Gastroesophageal sphincter (tissue), 4 donors: ENCODE measurements at regions not wholly inside any gene's neighbourhood (a gene's known extent, or its start where the extent isn't known, plus 50 kb on each side); places are given as distances from the start of the nearest gene placed in this dataset.

Experiments
- ATAC-seq: fragments of 150-250 bp; one replicate; pipeline ENCODE4 v1.9.1; 2016; ENCODE audit warnings: mild to moderate bottlenecking, moderate library complexity
- H3K27ac ChIP-seq, 4 donors: fragments of 200-600 bp; sonication (generic) in 3 of 4; 1 replicate in 3 of 4; 2 replicates in 1 of 4; pipeline ENCODE4 v1.5.1; 2016 to 2019
- H3K27me3 ChIP-seq: fragments of 200-600 bp; sonication (generic); one replicate; pipeline ENCODE4 v1.5.1; 2019
- H3K36me3 ChIP-seq, 2 donors: fragments of 200-600 bp; sonication (generic); one replicate each; pipeline ENCODE4 v1.5.1; 2019; ENCODE audit warnings: control low read depth in 1 of 2
- H3K4me1 ChIP-seq, 3 donors: fragments of 200-600 bp; sonication (generic); 1 replicate in 2 of 3; 2 replicates in 1 of 3; pipeline ENCODE4 v1.5.1; 2016 to 2019; ENCODE audit warnings: control low read depth in 2 of 3
- H3K4me3 ChIP-seq, 2 donors: fragments of 200-600 bp; sonication (generic); one replicate each; pipeline ENCODE4 v1.5.1; 2019; ENCODE audit warnings: mild to moderate bottlenecking in 1 of 2, moderate library complexity in 1 of 2
- H3K9me3 ChIP-seq, 3 donors: fragments of 200-600 bp; sonication (generic); one replicate each; pipeline ENCODE4 v1.5.1; 2017 to 2019; ENCODE audit warnings: control low read depth in 2 of 3
- EP300 ChIP-seq: sonication (generic); formaldehyde crosslinking; IDR thresholded peaks from one replicate; pipeline ENCODE4 v1.6.1; 2017; ENCODE audit warnings: antibody characterized with exemption, mild to moderate bottlenecking
- POLR2A ChIP-seq, 2 donors: fragments of 450-650 bp; IDR thresholded peaks; one replicate each; pipeline ENCODE4 v1.6.1; 2017; ENCODE audit warnings: antibody characterized with exemption in 2 of 2, mild to moderate bottlenecking in 2 of 2, moderate library complexity in 1 of 2
- POLR2AphosphoS5 ChIP-seq: sonication (generic); formaldehyde crosslinking; IDR thresholded peaks from one replicate; pipeline ENCODE4 v1.6.1; 2017; ENCODE audit warnings: antibody characterized with exemption
- WGBS, 2 donors: methylation state at CpG; one replicate each; pipeline ENCODE4 v1.1.5; 2018; ENCODE audit warnings: low coverage in 1 of 2; 5-methylcytosine and 5-hydroxymethylcytosine counted together
- TF ChIP-seq, protein P1 (sequence below), 4 experiments: fragments of 200-600 bp in 2 of 4; fragments of 450-650 bp in 2 of 4; sonication (generic) in 1 of 4; IDR thresholded peaks; one replicate each; pipeline ENCODE4 v1.5.1; 2017 to 2019; ENCODE audit warnings: antibody characterized with exemption in 4 of 4, mild to moderate bottlenecking in 2 of 4, moderate library complexity in 2 of 4

DNA sequence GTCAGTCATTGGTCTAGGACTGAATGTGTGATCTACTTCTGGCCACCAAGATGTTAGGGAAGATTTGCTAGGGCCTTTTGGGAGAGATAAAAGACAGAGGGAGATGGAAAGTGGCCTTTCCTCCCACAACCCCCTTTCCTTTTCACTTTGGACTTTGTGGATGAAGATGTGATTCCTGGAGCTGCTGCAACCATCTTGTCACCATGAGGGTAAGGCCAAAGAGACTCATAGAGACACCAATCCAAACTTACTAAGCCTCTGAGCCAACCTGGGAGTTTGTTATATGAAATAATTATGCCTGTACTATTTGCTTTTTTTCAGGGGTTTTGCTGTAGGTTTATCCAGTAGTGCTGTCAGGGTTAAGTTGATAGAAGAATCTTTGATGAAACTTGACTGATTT is 111.8 kb upstream of the SMIM23 start:
- Histone ChIP-seq H3K9me3 (peaks cover 0 to 10% (median 0%) of the 10 kb centered on the region in 3 donors), H3K4me3 (no peak overlapping the region), H3K36me3 (no peaks in the 10 kb centered on the region), H3K27me3 (peaks cover 9% of the 10 kb centered on the region), H3K27ac (no peak overlapping the region), H3K4me1 (no peaks in the 10 kb centered on the region)
- TF ChIP-seq POLR2A (IDR thresholded peaks at IDR 0.05) (no peak), EP300 (no peak), POLR2AphosphoS5 (no peak)
- TF ChIP-seq, protein P1, sequence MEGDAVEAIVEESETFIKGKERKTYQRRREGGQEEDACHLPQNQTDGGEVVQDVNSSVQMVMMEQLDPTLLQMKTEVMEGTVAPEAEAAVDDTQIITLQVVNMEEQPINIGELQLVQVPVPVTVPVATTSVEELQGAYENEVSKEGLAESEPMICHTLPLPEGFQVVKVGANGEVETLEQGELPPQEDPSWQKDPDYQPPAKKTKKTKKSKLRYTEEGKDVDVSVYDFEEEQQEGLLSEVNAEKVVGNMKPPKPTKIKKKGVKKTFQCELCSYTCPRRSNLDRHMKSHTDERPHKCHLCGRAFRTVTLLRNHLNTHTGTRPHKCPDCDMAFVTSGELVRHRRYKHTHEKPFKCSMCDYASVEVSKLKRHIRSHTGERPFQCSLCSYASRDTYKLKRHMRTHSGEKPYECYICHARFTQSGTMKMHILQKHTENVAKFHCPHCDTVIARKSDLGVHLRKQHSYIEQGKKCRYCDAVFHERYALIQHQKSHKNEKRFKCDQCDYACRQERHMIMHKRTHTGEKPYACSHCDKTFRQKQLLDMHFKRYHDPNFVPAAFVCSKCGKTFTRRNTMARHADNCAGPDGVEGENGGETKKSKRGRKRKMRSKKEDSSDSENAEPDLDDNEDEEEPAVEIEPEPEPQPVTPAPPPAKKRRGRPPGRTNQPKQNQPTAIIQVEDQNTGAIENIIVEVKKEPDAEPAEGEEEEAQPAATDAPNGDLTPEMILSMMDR (IDR thresholded peaks at IDR 0.05) = no peak
- ATAC-seq = no peak

DNA sequence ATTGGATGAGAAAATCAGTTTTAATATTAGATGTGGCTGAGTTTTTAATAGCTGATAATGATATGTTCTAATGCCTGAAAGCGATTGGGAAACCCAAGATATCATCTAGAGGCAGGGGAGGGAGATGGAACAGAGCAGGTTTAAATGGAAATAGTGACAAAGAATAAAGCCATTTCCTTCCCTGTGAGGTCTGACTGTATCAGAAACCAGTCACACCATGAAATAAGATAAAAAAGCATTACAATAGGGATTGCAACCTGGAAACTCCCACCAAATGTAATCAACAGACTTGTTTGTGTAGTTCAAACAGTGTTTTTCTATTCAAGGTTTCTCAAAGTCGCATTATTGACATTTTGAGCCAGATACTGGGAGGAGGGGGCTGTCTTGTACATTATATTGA is 110.1 kb upstream of the SMIM23 start:
- Histone ChIP-seq H3K36me3 (no peaks in the 10 kb centered on the region), H3K27me3 (peaks cover 9% of the 10 kb centered on the region), H3K27ac (no peak overlapping the region), H3K4me1 (no peaks in the 10 kb centered on the region), H3K4me3 (no peak overlapping the region), H3K9me3 (peaks cover 0 to 10% (median 0%) of the 10 kb centered on the region in 3 donors)
- 71 to 91% methylated on average over 2 of the region's 2 CpGs for WGBS, 2 donors
- no peak for ATAC-seq
- no peak for TF ChIP-seq EP300
- TF ChIP-seq POLR2A (IDR thresholded peaks at IDR 0.05) = no peak
- no peak for TF ChIP-seq POLR2AphosphoS5
- TF ChIP-seq, protein P1 (IDR thresholded peaks at IDR 0.05) = no peak

DNA sequence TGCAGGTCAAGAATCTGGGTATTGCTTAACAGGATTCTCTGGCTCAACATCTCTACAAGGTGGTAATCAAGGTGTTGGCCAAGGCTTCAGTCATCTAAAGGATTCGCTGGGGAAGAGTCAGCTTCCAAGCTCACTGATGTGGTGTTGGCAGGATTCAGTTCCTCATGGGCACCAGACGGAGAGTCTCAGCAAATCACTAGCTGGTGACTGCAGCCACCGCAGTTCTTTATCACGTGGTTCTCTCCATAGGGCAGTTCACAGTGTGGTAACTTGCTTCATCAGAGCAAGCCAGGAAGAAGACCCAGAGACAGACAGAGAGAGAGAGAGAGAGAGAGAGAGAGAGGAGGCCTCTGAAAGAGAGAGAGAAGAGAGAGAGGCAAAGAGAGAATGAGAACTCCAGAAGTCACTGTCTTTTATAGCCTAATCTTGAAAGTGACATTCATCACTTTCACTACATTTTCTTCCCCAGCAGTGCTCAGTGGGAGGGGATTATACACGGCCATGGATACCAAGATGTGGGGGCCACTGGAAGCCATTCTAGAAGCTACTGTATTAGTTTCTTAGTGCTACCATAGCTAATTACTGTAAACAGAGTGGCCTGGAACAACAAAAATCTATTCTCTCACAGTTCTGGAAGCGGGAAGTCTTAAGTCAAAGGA is 109.2 kb upstream of the SMIM23 start:
- H3K9me3 ChIP-seq = peaks cover 0 to 10% (median 0%) of the 10 kb centered on the region in 3 donors
- no peaks in the 10 kb centered on the region for H3K4me1 ChIP-seq
- no peak overlapping the region for H3K4me3 ChIP-seq
- no peak overlapping the region for H3K27ac ChIP-seq
- ATAC-seq = no peak
- H3K36me3 ChIP-seq = no peaks in the 10 kb centered on the region
- WGBS, 2 donors = 76 to 97% methylated on average over 3 of the region's 6 CpGs
- TF ChIP-seq, protein P1 (IDR thresholded peaks at IDR 0.05) = no peak
- TF ChIP-seq POLR2AphosphoS5 (no peak), EP300 (no peak), POLR2A (IDR thresholded peaks at IDR 0.05) (no peak)
- peaks cover 9% of the 10 kb centered on the region for H3K27me3 ChIP-seq

- WGBS, 2 donors = 14 to 60% methylated on average over 1 of the region's 1 CpG
- H3K36me3 ChIP-seq = no peaks in the 10 kb centered on the region
- no peaks in the 10 kb centered on the region for H3K4me1 ChIP-seq
- peaks cover 20% of the 10 kb centered on the region for H3K27me3 ChIP-seq
- H3K4me3 ChIP-seq = no peak overlapping the region
- no peak overlapping the region for H3K27ac ChIP-seq
- no peak for ATAC-seq
- no peak for TF ChIP-seq EP300
- TF ChIP-seq, protein P1 (IDR thresholded peaks at IDR 0.05) = no peak
- TF ChIP-seq POLR2AphosphoS5 = no peak
- no peak for TF ChIP-seq POLR2A (IDR thresholded peaks at IDR 0.05)
- H3K9me3 ChIP-seq = peaks cover 0 to 9% (median 0%) of the 10 kb centered on the region in 3 donors
These were observed 107.0 kb upstream of the SMIM23 start for GRCh38 chr5:171678646-171679045.

GRCh38 chr5:171680485-171680884 is 105.1 kb upstream of the SMIM23 start:
- ATAC-seq = no peak
- Histone ChIP-seq H3K27ac (no peak overlapping the region), H3K9me3 (no peaks in the 10 kb centered on the region), H3K27me3 (peaks cover 16% of the 10 kb centered on the region), H3K4me3 (no peak overlapping the region), H3K36me3 (no peaks in the 10 kb centered on the region), H3K4me1 (no peaks in the 10 kb centered on the region)
- TF ChIP-seq EP300 (no peak), POLR2A (IDR thresholded peaks at IDR 0.05) (no peak), POLR2AphosphoS5 (no peak)
- TF ChIP-seq, protein P1 (IDR thresholded peaks at IDR 0.05) = no peak
- WGBS, 2 donors = 100% methylated on average over 1 of the region's 6 CpGs; no CpG with 5 or more reads in 1 of the 2 donors
